RWPE1 (cell line): ENCODE measurements at regions not wholly inside any gene's neighbourhood (a gene's known extent, or its start where the extent isn't known, plus 50 kb on each side); places are given as distances from the start of the nearest gene placed in this dataset.
"Not testable (repeated sequence)": the region's sequence is repeated elsewhere in the genome, so short reads cannot be mapped to it uniquely, and the experiment has no call there.

Experiments used
- CTCF ChIA-PET: fragments of 350-600 bp; sonication (Branson Sonifier 250); formaldehyde crosslinking; extraction: SDS; loops from one replicate; lab custom pipeline; 2021; lab: Yijun Ruan, JAX
- POLR2A ChIA-PET: fragments of 400-600 bp; formaldehyde crosslinking; extraction: SDS; loops from one replicate; lab custom pipeline; 2020; ENCODE audit warnings: antibody characterized with exemption; ENCODE audit not compliant: low non-redundant PET; lab: Yijun Ruan, JAX
- DNase-seq: peaks from one replicate; pipeline ENCODE4 v3.0.0; 2012; ENCODE audit warnings: low spot score
- H3K27ac ChIP-seq: fragments of 450-650 bp; 2 replicates; pipeline ENCODE4 v1.5.1; 2017
- CTCF ChIP-seq: fragments of 450-650 bp; conservative IDR thresholded peaks from 2 replicates; pipeline ENCODE4 v1.5.1; 2017; ENCODE audit warnings: low read depth, mild to moderate bottlenecking

GRCh38 chr1:228611707-228612106 is 123.6 kb upstream of the RHOU start:
- CTCF ChIA-PET, POLR2A ChIA-PET: not testable (repeated sequence)

GRCh38 chr1:228622002-228622716 is 113.1 kb upstream of the RHOU start:
- POLR2A ChIA-PET, DNase-seq: not testable (repeated sequence)

More at GRCh38 chr1:228611707-228612106, 123.6 kb upstream of the RHOU start:
- not testable (repeated sequence) for H3K27ac ChIP-seq, DNase-seq

GRCh38 chr1:228626481-228626880 is 108.8 kb upstream of the RHOU start:
- CTCF ChIA-PET, DNase-seq, POLR2A ChIA-PET, H3K27ac ChIP-seq: not testable (repeated sequence)

More at GRCh38 chr1:228622002-228622716, 113.1 kb upstream of the RHOU start:
- CTCF ChIA-PET = not testable (repeated sequence)
- peak overlapping the region; percentile 63 for H3K27ac ChIP-seq

GRCh38 chr1:228632858-228633257 is 102.4 kb upstream of the RHOU start:
- H3K27ac ChIP-seq, POLR2A ChIA-PET, DNase-seq, CTCF ChIA-PET: not testable (repeated sequence)

GRCh38 chr1:228635304-228635703 is 100.0 kb upstream of the RHOU start:
- CTCF ChIA-PET, DNase-seq, POLR2A ChIA-PET: not testable (repeated sequence)
- H3K27ac ChIP-seq = peak overlapping the region; percentile 62

- CTCF ChIA-PET, DNase-seq, H3K27ac ChIP-seq, POLR2A ChIA-PET: not testable (repeated sequence)
Measured at GRCh38 chr1:228637529-228637928, 97.8 kb upstream of the RHOU start.

- H3K27ac ChIP-seq = peak overlapping the region; percentile 94
- CTCF ChIA-PET = no interaction called here
- peak; percentile 26 for DNase-seq
- no peak for TF ChIP-seq CTCF
- POLR2A ChIA-PET = no interaction called here
Measured at GRCh38 chr1:228646717-228647522, 88.4 kb upstream of the RHOU start.

GRCh38 chr1:228647523-228648444 is 87.5 kb upstream of the RHOU start:
- no peak for TF ChIP-seq CTCF
- peak overlapping the region; percentile 94 for H3K27ac ChIP-seq
- ChIA-PET CTCF (interaction anchor here (0.6 kb wide), 1 partner anchor 17 kb away, joined by 4 read pairs; no protein-coding TSS in a partner anchor), POLR2A (no interaction called here)
- peak; percentile 50 for DNase-seq

GRCh38 chr1:228648647-228649383 is 86.5 kb upstream of the RHOU start:
- CTCF ChIA-PET = interaction anchor here (0.6 kb wide), 1 partner anchor 16 kb away, joined by 4 read pairs; no protein-coding TSS in a partner anchor
- POLR2A ChIA-PET = no interaction called here
- peak overlapping the region; percentile 94 for H3K27ac ChIP-seq
- DNase-seq = no peak
- TF ChIP-seq CTCF = no peak
